ENCODE measurements at regions not wholly inside any gene's neighbourhood (a gene's known extent, or its start where the extent isn't known, plus 50 kb on each side); places are given as distances from the start of the nearest gene placed in this dataset.

DNA sequence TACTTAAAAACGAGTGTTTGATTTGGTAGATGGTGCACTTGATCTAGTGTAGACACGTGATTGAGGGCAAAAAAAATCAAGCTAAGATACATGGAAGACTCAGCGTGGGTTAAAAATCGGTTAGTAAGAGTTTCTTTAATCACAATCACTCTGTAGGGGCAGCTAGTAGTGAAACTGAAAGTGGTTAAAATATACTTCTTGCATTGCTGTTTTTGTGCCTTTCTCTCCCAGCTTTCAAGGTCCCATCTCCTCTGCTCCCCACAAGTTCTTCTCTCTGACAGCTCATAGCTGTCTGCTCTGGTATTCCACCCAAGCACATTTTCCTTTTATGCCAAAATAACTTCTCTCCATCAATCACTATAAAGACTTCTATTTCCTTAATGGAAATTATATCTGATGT is 1089.7 kb downstream of the EFNB2 start:
- TF ChIP-seq, protein P1, sequence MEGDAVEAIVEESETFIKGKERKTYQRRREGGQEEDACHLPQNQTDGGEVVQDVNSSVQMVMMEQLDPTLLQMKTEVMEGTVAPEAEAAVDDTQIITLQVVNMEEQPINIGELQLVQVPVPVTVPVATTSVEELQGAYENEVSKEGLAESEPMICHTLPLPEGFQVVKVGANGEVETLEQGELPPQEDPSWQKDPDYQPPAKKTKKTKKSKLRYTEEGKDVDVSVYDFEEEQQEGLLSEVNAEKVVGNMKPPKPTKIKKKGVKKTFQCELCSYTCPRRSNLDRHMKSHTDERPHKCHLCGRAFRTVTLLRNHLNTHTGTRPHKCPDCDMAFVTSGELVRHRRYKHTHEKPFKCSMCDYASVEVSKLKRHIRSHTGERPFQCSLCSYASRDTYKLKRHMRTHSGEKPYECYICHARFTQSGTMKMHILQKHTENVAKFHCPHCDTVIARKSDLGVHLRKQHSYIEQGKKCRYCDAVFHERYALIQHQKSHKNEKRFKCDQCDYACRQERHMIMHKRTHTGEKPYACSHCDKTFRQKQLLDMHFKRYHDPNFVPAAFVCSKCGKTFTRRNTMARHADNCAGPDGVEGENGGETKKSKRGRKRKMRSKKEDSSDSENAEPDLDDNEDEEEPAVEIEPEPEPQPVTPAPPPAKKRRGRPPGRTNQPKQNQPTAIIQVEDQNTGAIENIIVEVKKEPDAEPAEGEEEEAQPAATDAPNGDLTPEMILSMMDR (conservative IDR thresholded peaks at IDR 0.05; ENCODE audit: low read depth, low read length) = no peak
- no peak overlapping the region for H3K4me3 ChIP-seq (ENCODE audit: low read depth, low read length)
- no peak for DNase-seq (ENCODE audit: low read depth)

DNA sequence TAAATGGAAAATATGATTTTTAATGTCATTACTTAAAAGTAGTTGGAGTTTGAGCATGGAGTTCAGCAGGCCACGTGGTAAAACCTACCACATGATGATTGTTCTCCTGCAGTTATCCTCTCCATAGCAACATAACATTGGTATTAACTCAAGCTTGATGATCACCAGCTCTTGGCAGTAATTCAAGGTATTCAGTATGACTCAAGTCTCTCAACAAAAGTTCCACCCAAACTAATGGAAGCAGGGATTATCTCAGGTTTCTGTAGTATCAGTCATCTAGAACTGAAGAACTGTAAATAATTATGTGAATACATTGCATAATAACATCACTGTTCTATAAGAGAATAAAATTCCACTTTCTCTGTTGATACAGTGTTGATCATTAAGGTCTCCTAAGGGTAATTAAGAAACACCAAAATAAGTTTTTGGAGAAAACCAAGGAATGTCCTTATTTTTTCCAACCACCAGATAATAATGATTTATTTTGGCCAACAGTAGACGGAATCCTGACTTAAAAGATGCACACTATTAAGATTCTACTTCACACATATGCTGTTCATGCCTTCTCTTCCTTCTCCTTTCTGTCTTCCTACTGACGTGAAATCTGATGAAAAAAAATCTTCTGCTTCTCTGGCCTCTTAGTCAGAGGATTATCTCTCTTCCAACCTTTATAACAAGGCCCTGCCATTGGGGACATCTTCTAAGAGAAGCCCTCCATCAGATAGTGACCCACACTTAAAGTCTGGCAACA is 1092.3 kb downstream of the EFNB2 start:
- H3K4me3 ChIP-seq (ENCODE audit: low read depth, low read length) = no peak overlapping the region
- TF ChIP-seq, protein P1 (conservative IDR thresholded peaks at IDR 0.05; ENCODE audit: low read depth, low read length) = no peak
- DNase-seq (ENCODE audit: low read depth) = peak; percentile 100

DNA sequence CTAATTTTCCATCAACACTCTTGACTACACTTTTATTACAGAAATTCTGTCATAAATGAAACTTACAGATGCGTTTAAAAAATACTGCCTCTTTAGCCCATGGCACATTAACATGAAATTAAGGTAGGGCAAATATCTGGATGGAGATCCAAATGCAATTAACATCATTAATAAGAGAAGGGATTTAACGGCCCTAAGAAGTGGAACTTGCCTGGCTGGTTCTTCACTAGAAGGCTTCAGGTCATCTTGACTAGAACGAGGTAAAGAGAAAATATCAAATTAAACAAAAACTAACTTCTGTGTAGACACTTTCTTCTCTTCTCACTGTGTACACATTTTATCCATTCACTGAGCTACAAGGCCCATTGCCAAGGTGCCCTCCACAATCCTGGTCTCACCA is 1093.4 kb downstream of the EFNB2 start:
- TF ChIP-seq, protein P1 (conservative IDR thresholded peaks at IDR 0.05; ENCODE audit: low read depth, low read length) = no peak
- H3K4me3 ChIP-seq (ENCODE audit: low read depth, low read length) = no peak overlapping the region
- no peak for DNase-seq (ENCODE audit: low read depth)

DNA sequence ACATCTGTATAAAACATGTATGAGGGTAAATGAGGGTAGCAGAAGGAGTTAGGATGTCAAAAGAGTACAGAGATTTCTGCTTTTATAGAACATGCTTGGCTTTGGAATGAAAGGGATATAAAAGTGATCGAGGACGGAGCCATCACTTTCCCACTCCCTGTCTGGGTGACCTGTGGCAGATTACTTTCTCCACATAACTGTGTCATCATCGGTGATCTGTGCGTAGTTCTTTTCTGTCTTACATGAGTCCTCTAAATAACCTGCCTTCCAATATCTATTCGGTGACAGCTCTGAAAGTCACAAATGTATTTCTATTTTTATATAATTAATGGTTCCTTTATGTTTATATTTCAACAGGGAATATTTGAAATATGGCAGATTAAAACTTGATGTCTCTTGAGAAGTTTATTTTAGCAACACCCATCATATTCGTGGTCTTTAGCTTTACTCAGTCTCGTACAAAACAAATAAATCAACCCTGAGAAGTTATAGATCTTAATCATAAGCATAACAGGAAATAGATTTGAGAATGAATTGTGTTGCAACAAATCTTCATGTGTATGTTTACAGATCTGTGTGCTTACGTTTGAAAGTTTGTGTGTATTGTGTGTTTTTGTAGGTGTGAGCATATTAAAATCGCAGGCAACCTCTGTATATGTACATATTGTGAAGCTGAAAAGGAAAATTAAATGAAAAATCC is 1094.3 kb downstream of the EFNB2 start:
- TF ChIP-seq, protein P1 (conservative IDR thresholded peaks at IDR 0.05; ENCODE audit: low read depth, low read length) = no peak
- H3K4me3 ChIP-seq (ENCODE audit: low read depth, low read length) = no peak overlapping the region
- DNase-seq (ENCODE audit: low read depth) = no peak

DNA sequence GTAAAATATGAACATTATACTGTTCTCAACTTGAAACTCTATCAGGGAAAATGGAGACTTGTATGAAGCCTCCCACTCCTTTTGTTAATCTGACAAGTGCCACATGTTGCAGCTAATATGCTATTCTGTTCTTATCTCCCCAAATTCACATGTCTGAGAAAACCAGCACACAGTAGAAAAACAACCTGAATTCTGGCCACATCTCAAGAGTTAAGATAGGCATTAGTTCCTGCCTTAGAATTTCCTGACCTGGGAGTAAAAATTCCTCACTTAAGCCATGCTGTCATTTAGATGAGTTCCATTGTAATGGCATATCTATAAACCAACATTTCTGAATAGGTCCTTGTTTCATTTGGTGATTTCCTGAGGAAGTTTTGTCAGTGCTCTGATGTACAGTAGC is 1098.5 kb downstream of the EFNB2 start:
- DNase-seq (ENCODE audit: low read depth) = no peak
- TF ChIP-seq, protein P1 (conservative IDR thresholded peaks at IDR 0.05; ENCODE audit: low read depth, low read length) = no peak
- no peak overlapping the region for H3K4me3 ChIP-seq (ENCODE audit: low read depth, low read length)

DNA sequence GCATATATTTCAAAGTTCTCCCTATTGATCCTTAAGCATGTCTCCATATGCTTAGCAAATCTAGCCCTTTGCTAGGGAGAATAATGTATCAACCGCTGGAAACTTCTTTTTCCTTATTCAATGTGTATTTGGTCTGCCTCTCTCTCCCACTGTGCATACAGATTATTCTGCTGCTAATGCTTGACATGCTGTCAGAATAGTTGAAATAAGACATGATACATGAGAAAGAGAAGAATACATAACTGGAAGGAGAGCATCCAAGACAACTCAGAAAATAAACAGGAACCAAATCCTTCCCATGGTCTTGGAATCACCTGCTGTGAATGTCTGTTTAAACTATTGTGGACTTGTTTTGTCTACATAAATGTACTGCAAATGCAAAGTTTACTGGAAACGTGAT is 1103.0 kb downstream of the EFNB2 start:
- DNase-seq (ENCODE audit: low read depth) = no peak
- no peak overlapping the region for H3K4me3 ChIP-seq (ENCODE audit: low read depth, low read length)
- TF ChIP-seq, protein P1 (conservative IDR thresholded peaks at IDR 0.05; ENCODE audit: low read depth, low read length) = no peak
